ENCODE measurements at regions not wholly inside any gene's neighbourhood (a gene's known extent, or its start where the extent isn't known, plus 50 kb on each side); places are given as distances from the start of the nearest gene placed in this dataset.
"Not testable (repeated sequence)": the region's sequence is repeated elsewhere in the genome, so short reads cannot be mapped to it uniquely, and the experiment has no call there.

DNA sequence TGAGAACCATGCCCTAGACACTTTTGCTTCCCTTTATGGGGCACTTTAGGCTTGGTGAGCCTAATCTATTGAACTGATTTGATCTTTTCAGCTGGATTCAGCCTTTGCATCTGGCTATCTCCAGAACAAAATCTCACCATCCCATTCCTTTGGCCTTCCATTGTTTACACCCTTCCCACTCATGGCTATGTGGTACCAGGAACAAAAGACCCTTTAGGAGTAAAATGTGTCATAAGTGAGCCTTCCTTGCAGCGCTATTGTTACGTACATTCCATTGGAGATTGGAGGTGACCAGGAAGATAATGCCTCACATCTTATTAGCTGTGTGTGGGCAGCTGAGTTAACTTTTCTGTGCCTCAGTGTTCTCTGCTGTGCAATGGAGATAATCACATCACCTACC, 188.4 kb downstream of the SATB1 start:
- DNase-seq (ENCODE audit: low read depth): no peak

DNA sequence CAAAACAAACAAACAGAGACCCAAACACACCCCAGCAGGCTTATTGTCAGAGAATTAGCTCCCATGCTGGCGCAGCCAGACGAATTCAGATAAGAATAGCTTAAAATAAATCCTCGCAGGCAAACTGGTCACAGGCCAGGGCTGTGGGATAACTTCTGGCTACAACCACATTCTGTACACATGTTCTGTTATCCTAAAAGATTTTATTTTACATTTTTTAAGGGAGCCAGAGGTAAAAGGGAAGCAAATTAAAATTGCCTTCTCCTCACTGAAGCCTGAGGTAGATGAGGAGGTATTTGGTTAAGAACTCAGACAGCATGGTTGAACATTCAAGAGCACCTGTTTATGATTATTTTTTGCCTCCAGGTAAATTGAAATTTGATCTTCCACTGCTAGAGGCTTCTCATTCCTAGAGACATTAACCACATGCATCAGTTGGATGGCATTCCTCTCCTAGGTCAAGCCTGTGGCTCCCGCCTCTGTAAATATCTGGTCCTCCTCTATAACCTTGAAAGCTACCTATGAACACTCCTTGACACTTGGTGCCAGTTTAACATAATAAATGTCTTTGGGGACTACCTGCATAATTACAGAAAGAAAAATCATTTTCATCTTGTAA, 190.3 kb downstream of the SATB1 start:
- no peak for DNase-seq (ENCODE audit: low read depth)

DNA sequence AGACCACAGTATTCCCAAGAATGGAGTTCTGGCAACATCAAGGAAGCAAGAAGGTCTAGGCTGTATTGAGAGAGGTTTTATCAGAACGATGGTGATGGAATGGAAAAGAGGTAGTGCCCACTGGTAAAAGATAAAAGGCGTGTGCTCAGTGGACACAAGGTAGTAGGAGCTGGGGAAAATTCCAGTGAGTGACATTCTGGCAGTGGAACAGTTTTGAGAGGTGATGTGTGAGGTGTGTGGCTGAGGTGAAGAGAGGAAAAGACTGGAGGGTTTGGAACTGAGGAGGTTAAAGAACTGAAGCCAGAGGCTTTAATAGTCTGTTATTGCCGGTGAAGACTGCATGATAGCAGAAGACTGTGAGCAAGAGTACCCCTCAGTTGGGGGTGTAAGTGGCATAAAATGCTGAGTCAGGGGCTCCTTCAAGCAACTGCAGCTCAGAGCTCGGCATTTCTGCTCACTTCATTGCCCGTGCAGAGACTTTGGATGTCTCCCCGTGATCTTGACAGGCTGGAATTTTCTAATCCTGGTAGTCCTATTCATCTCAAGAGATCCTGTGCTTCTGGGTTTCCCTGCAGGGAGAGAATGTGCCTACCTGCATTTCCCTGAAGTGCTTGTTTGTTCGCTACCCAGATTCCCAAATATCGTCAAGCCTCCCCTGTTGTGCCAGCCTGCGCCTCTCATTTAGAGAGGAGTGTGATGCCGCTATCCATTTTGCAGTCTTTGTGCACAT, 191.0 kb downstream of the SATB1 start:
- no peak for DNase-seq (ENCODE audit: low read depth)

DNA sequence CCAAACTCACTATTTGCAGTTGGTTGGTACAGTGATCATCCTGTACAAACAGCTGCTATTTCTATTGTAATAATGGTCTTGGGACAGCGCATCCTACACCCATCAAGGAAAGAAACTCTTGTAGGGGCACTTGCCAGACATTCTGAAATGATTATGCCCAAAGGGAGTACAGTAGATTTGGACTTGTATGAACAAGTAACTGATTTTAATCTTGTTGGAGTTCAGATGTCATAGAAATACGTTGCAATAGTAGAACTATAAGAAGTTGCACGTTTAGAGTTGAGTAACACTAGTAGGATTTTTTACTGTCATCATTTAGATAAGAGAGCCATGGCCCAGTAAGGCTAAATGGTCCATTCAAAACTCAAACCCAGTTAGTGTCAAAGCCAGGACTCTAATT, 192.8 kb downstream of the SATB1 start:
- DNase-seq (ENCODE audit: low read depth): no peak

DNA sequence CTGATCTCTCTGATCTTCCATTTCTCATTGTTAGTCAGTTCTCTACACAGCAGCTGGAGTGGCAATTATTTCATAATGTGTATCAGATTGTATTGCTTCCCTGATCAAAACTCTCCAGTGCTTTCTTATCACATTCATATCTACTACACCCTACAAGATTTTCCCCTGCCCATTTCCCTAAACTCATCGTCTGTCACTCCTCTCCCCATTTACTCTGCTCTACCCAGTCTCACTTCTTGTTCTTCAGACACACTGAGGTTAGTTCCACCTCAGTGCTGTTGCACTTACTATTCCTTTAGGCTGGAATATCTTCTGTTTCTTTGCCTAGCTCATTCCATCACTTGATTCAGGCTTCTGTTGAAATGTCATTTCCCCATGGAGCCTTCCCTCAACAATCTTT, 197.1 kb downstream of the SATB1 start:
- DNase-seq (ENCODE audit: low read depth): no peak

DNA sequence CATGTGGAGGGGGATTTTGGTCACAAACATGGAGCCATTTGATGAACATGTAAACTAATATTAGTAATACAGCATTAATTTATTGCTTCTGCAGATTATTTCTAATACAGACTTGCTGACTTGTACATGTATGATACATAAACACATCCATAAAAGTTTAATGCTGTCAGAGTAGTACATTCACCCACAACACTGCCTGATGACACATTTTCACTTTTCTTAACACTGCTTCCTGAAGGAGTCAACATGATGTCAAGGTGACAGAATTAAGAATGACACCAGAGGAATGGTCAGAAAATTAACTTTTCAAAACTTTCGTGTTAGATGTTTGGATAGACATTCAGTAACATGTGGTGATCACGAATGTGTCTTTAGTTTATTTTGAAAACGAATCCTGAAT, 199.4 kb downstream of the SATB1 start:
- no peak for DNase-seq (ENCODE audit: low read depth)

DNA sequence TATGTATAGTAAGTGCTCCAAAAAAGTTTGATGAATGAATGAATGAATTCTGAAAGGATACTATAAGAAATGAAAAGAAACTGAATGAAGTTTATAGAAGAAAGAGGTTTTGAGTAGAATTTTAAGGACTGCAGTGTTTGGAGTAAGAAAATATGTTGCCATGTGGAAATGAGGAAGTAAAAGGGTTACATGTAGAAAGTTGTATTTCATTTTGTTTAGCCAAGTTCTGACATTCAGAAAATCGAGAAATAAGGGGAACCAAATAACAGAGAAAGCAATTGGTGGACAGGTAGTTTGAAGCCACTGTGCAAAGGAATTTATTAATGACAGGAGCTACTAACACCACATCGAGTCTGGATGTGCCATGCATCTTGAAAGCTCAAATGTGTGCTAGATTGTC, 200.7 kb downstream of the SATB1 start:
- DNase-seq (ENCODE audit: low read depth): no peak

DNA sequence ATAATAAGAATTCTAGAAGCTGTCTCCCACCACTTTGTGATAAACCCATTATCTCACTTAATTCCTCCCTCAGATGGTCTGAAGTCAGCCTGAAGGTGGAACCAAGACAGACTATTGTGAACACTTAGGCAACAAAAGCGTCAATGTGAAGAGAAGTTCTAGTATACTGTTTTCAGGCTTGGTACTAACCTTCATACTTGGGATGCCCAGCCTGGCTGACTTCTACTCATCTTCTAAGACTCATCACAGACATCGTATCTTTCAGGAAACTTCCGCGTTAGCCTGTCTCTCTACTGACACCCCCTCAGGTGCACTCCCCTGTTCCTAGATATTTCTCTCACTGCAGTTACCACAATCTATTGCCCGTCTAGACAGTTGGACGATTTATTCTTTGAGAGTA, 201.2 kb downstream of the SATB1 start:
- no peak for DNase-seq (ENCODE audit: low read depth)

DNA sequence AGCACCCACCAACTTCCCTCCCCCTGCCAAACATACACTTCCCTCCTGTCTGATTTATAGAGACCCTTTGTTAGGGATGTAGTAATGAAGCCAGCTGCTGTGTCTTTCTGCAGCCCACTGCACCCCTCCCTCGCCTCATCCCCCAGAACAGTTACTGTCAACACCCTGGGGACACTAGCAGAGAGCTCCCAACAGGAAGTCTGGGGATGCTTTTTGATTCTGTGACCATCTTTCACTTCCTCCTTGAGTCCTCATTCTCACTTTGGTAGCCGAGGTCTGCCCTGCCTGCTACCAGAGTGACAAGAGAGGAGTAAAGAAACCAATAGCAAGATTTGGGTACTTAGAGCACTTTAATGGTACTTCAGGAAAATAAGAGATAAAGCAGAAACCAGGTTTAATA, 201.6 kb downstream of the SATB1 start:
- no peak for DNase-seq (ENCODE audit: low read depth)

DNA sequence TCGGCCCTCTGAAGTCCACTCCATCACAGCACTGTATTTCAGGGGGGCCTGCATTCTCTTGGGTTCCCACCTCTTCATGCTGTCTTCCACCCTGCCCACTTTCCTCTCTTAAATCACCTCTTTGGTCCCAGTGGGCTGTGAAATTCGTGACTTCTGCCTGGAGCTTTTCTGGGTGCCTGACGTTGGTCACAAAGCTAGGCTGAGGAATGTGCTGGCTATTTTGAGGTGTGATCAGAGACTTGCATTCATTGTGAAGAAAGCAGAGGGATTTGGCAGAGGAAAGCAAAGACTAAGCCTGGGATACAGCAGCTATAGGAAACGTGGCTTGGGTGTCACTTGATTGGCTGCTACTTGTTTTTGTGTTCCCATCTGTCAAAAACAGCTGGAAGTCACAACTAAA, 202.5 kb downstream of the SATB1 start:
- no peak for DNase-seq (ENCODE audit: low read depth)

DNA sequence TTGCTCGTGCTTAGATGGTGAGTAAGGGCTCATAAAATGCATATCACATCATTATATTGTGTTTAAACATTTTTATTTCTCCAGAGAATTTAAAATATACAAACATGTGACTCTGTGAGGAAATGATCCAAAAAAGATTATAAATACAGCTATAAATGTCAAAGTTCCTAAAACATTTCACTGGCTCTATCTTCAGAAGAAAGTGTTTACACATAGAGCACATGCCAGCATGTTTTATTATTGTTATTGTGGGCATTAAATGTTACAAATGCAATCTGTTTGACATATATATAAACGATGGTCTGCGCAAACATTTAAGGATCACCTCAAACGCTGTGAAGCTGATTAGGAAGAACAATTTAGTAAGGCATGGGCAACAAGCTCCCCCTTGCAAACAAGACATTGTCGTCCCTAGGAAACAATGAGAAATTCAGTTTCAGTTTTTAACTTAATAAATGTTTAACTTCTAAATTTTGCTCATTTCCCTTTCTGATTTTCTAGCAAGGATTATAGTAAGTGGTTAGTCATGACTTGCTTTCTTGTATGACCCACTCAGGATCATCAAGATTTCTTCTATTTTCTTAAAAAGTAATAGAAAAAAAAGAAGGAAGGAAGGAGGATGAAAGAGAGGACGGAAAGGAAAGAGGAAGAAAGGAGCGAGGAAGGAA, 207.5 kb downstream of the SATB1 start:
- DNase-seq (ENCODE audit: low read depth): no peak

DNA sequence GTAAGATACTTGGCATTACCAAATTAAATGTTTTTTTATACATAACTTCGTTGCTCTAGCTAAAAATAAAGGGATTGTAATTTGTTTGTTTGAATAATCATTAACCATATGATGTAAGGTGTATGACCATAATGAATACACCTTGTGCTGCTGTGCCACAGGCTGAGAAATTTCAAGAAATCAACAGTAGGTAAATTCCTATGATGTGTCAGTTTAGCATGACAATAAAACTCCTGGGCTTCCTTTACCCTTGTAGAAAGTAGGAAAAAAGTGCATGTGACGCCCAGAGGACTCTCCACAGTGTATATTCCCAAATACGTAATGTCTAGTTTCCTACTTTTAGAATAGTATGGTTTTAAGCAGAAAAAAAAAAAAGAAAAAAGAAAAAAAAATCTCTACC, 208.1 kb downstream of the SATB1 start:
- no peak for DNase-seq (ENCODE audit: low read depth)

DNA sequence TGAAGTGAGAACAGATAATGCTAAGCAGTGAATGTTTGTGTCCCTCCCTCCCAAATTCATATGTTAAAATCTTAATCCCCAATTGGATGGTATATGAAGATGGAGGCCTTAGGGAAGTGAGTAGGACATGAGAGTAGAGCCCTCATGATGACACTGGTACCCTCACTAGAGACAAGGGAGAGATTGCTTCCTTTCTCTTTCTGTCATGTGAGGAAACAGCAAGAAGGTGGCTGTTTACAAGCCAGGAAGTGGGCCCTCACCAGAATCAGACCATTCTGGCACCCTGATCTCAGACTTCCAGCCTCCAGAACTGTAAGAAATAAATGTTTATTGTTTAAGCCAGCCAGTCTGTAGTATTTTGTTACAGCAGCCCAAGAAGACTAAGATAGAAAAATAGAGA, 209.5 kb downstream of the SATB1 start:
- no peak for DNase-seq (ENCODE audit: low read depth)

DNA sequence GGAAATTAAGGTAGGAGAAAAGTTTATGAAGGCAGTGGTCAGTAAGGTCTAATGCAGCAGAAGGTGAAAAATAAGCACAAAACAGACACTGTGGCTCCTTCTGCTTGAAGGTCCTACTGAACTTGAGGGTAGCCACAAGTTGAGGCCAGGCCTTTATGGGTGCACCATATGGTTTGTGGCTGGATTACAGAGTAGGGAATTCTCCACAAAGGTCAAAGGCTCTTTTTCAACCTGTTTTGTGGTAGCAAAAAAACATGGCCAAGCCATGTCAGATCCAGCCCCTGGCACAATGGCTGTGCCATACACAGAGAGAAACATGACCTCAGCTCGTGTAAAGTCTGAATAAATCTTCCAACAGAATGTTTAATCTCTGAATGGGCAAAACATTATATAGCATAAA, 214.0 kb downstream of the SATB1 start:
- no peak for DNase-seq (ENCODE audit: low read depth)

DNA sequence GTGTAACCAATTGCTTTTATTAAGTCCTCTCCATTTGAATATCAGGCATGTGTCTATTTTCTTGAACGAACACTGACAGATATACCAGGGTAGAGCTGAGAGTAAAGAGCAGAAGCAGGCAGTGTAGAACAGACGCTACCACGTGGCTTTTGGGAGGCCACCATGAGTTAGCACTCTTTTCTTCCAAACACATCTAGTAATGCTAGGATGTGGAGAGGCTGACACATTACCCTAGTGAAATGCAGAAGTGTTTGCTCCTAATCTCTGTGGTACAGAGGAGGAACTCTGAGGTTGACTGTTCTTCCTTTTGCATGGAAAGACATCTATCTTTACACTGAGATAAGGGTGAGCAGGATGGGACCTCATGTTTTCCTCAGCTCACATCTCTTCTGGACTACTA, 216.3 kb downstream of the SATB1 start:
- no peak for DNase-seq (ENCODE audit: low read depth)

DNA sequence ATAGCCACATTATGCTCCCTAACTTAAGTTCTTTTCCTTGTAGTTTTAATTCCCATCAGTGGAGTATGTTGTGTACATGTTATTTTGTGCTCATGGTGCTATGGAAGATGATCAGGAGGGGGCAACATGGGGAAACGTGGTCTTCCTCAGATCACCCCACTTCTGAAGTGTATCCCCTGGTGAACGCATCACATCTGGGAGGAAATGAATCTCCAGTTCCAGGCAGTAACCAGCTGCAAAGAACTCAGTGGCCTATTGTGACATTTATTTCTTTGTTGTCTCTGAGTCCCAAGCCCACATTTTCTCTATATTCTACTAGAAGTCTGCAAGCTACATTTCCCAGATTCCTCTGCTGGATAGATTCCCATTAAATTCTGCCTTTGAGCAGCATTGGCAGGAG, 217.0 kb downstream of the SATB1 start:
- no peak for DNase-seq (ENCODE audit: low read depth)

DNA sequence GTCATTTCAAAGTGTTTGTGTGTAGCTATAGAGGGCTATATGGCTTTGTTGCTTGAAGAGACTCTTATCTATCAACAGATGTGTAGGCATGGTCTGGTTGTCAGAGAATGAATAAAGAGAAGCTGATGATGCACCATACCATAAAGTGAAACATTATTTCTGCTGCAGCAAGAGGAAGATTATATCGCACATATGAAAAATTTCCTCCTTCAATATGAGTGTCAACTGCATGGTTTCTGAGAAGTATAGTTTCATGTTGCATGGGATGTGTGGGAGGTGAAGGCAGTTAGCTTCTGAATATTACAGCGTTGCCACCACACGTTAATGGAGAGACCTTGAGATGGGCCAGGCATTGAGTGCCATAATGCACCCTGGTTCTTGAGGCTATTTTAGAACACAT, 217.9 kb downstream of the SATB1 start:
- no peak for DNase-seq (ENCODE audit: low read depth)

DNA sequence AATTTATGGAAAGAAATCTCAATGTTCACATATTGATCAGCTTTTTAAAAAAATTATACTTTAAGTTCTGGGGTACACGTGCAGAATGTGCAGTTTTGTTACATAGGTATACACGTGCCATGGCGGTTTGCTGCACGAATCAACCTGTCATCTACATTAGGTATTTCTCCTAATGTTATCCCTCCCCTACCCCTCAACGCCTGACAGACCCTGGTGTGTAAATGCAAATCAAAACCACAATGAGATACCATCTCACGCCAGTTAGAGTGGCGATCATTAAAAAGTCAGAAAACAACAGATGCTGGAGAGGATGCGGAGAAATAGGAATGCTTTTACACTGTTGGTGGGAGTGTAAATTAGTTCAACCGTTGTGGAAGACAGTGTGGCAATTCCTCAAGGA, 219.4 kb downstream of the SATB1 start:
- DNase-seq (ENCODE audit: low read depth): not testable (repeated sequence)

DNA sequence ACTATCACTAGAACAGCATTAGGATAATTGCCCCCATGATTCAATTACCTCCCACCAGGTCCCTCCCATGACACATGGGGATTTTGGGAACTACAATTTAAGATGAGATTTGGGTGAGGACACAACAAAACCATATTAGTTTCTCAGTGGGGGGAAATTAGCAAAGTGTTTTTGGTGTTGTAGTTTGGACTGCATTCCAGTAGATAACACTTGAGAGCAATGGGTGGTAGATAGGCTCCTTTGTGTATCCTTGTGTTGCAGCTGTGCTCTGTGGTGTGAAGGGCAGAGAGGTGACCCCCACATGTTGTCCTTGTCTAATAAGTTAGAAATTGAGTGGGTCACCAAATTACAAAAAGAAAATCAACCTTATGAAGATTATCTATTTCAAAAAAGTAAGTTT, 223.8 kb downstream of the SATB1 start:
- DNase-seq (ENCODE audit: low read depth): no peak

DNA sequence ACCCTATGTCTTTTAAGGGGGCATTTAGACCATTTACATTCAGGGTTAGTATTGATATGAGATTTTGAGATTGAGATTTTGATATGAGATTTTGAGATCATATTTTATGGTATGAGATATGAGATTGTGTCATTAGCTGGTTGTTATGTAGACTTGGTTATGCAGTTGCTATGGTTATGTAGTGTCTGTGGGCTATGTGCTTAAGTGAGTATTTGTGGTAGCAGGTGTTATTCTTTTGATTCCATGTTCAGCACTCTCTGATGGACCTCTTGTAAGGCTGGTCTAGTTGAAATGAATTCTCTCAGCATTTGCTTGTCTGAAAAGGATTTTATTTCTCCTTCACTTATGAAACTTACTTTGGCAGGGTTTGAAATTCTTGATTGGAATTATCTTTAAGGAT, 225.4 kb downstream of the SATB1 start:
- no peak for DNase-seq (ENCODE audit: low read depth)

DNA sequence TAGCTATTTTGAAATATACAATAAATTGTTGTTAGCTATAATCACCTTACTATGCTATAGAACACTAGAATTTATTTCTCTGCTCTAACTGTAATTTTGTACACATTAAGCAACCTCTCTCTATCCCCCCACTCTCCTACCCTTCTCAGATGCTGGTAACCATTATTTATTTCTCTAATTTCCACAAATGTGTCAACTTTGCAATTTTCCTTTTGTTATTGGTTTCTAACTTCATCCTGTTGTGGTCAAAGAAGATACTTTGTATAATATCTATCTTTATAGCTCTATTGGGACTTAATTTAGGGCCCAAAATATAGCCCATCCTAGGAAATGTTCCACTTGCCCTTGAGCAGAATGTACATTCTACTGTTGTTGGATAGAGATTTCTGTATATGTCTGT, 229.3 kb downstream of the SATB1 start:
- DNase-seq (ENCODE audit: low read depth): no peak

DNA sequence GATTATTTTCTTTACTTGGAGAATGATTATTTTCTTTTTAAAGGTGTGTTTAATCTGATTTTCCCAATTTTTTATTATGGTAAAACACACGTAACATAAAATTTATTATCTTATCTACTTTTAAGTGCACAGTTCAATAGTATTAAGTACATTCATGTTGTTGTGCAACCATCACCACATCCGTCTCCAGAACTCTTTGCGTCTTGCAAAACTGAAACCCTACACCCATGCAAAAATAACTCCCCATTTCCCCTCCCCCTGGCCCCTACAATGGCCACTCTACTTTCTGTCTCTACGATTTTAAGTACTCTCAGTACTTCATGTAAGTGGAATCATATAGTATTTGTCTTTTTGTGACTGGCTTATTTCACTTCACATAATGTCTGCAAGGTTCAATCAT, 230.7 kb downstream of the SATB1 start:
- DNase-seq (ENCODE audit: low read depth): no peak

DNA sequence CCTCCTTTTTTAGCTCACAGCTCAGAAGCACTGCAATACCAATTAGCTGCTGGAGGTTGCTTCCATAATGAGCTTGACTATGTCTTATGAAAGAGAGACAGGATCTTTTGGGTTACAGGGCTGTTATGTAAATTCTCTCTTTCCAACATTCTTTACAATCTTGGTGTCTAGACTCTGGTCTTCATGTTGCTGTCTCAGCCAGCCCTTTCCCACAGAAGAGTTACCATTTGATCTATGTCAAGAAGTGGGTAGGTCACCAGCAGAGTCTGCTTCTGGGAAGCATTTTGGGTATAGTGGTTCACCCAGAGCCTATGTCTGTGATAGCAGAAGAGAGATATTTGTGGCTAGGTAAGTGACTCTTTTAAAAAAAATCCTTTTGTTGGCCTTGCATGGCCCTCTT, 234.5 kb downstream of the SATB1 start:
- no peak for DNase-seq (ENCODE audit: low read depth)

All from HS-27A (cell line).